Transverse colon (tissue), 4 donors: ENCODE measurements at regions not wholly inside any gene's neighbourhood (a gene's known extent, or its start where the extent isn't known, plus 50 kb on each side); places are given as distances from the start of the nearest gene placed in this dataset.

Source experiments
- DNase-seq: peaks from one replicate; pipeline ENCODE4 v3.0.0-alpha.2; 2019
- H3K27ac ChIP-seq, 4 donors: fragments of 200-600 bp; sonication (generic); 2 replicates each; pipeline ENCODE4 v1.5.1; 2016 to 2018; ENCODE audit warnings: inconsistent platforms in 4 of 4
- H3K27me3 ChIP-seq: fragments of 200-600 bp; sonication (generic); 2 replicates; pipeline ENCODE4 v1.5.1; 2017; ENCODE audit warnings: inconsistent platforms
- H3K36me3 ChIP-seq, 4 donors: fragments of 200-600 bp; sonication (generic); 2 replicates each; pipeline ENCODE4 v1.5.1; 2017 to 2019; ENCODE audit warnings: inconsistent platforms in 4 of 4
- H3K4me1 ChIP-seq, 4 donors: fragments of 200-600 bp; sonication (generic); 2 replicates each; pipeline ENCODE4 v1.5.1; 2017 to 2020; ENCODE audit warnings: inconsistent platforms in 4 of 4
- H3K4me3 ChIP-seq, 4 donors: fragments of 200-600 bp; sonication (generic); 1 replicate in 1 of 4; 2 replicates in 3 of 4; pipeline versions ENCODE4 v1.5.1 to v1.6.1; 2017 to 2019; ENCODE audit warnings: inconsistent platforms in 4 of 4
- H3K9me3 ChIP-seq, 2 donors: fragments of 200-600 bp; sonication (generic); 2 replicates each; pipeline ENCODE4 v1.5.1; 2017 to 2019; ENCODE audit warnings: inconsistent platforms in 2 of 2
- EP300 ChIP-seq: sonication (generic); formaldehyde crosslinking; IDR thresholded peaks from one replicate; pipeline ENCODE4 v1.6.1; 2017; ENCODE audit warnings: antibody characterized with exemption, low read depth
- POLR2A ChIP-seq: fragments of 450-650 bp; IDR thresholded peaks from one replicate; pipeline ENCODE4 v1.6.1; 2016; ENCODE audit warnings: antibody characterized with exemption, mild to moderate bottlenecking, moderate library complexity
- POLR2AphosphoS5 ChIP-seq, 3 donors: sonication (generic); formaldehyde crosslinking; IDR thresholded peaks; one replicate each; pipeline ENCODE4 v1.6.1; 2016; ENCODE audit warnings: antibody characterized with exemption in 3 of 3
- WGBS, 2 donors: methylation state at CpG; one replicate each; pipeline ENCODE4 v1.1.5; 2018; ENCODE audit warnings: low coverage in 1 of 2; 5-methylcytosine and 5-hydroxymethylcytosine counted together
- in situ Hi-C, 4 donors: fragments of 200-750 bp; cut with MboI; loops; one replicate each; pipeline versions ENCODE4 v1.15.0 to v1.15.1; 2017; ENCODE audit warnings: low sequenced_read_pairs in 3 of 4, low pct_ligation_motif_present in 1 of 4, low pct_unique_long_range_greater_than_20kb in 1 of 4
- intact Hi-C: fragments of 100-400 bp; cut with DNase I; formaldehyde crosslinking; loops from one replicate; pipeline ENCODE4 v1.15.1; 2023; ENCODE audit warnings: low total_unique reads
- TF ChIP-seq, protein P1 (sequence below), 5 experiments: fragments of 200-600 bp in 3 of 5; fragments of 450-650 bp in 2 of 5; sonication (generic) in 3 of 5; IDR thresholded peaks; 1 replicate in 2 of 5; 2 replicates in 3 of 5; pipeline ENCODE4 v1.5.1; 2016 to 2017; ENCODE audit warnings: antibody characterized with exemption in 5 of 5, inconsistent platforms in 3 of 5, mild to moderate bottlenecking in 2 of 5, moderate library complexity in 1 of 5

DNA sequence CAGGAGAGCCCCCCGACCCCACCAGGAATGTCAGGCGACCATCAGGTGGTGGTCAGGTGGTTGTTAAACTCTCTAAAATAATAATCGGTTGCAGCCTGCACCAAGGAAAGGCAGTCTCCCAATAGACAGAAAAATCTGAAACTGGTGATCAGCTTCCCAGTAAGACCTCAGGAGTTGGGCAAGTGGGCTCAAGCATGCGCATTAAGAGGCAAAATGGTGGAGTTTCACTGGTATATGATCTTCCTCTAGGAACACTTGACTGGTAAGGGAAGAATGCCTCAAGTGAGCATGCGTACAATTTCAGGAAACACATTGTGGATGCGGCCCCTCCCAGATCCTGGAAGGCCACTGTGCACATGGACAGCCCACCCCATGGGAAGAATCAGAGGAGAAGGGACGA, 619.9 kb downstream of the TYW1 start:
- WGBS, 2 donors, result 81 to 87% methylated on average over 6 to 7 of the region's 7 CpGs
- in situ Hi-C loops (no loop called here), intact Hi-C loops (no loop called here)
- no peak overlapping the region for H3K4me3 ChIP-seq
- TF ChIP-seq POLR2AphosphoS5 (IDR thresholded peaks at IDR 0.05) (no peak), EP300 (no peak), POLR2A (no peak)
- TF ChIP-seq, protein P1, sequence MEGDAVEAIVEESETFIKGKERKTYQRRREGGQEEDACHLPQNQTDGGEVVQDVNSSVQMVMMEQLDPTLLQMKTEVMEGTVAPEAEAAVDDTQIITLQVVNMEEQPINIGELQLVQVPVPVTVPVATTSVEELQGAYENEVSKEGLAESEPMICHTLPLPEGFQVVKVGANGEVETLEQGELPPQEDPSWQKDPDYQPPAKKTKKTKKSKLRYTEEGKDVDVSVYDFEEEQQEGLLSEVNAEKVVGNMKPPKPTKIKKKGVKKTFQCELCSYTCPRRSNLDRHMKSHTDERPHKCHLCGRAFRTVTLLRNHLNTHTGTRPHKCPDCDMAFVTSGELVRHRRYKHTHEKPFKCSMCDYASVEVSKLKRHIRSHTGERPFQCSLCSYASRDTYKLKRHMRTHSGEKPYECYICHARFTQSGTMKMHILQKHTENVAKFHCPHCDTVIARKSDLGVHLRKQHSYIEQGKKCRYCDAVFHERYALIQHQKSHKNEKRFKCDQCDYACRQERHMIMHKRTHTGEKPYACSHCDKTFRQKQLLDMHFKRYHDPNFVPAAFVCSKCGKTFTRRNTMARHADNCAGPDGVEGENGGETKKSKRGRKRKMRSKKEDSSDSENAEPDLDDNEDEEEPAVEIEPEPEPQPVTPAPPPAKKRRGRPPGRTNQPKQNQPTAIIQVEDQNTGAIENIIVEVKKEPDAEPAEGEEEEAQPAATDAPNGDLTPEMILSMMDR (IDR thresholded peaks at IDR 0.05), result no peak
- H3K36me3 ChIP-seq, result no peaks in the 10 kb centered on the region
- no peak for DNase-seq
- H3K27ac ChIP-seq, result no peak overlapping the region
- H3K27me3 ChIP-seq, result no peaks in the 10 kb centered on the region
- H3K4me1 ChIP-seq, result no peaks in the 10 kb centered on the region
- no peaks in the 10 kb centered on the region for H3K9me3 ChIP-seq

DNA sequence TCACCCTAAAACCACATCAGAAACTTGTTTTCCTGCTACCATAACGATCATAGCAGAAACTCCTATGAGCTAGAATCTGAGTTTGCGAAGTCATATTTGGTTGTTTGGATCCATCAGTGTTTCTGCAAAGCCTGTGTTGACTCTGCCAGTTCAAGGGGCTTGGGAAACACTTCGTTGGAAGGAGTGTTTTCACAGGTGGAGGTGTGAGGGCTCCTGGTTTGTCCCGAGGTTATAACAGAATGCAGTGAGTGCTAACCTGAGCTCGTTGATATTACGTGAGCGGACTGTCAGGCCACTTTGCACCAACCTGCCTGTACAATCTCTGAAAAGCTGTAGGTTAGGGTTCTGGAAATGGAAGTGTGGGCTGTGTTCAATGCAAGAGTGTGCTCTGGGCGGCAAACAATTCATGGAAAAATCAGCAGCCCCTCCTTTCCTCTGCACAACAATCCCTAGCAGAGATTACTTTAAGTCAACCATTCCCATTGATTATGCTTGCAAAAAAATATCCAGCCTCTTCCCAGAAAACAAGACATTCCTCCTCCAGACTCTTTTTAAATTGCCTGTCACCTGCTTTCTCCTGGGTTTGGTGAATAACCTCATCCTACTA, 622.0 kb downstream of the TYW1 start:
- 55 to 59% methylated on average over 6 to 8 of the region's 8 CpGs for WGBS, 2 donors
- no peaks in the 10 kb centered on the region for H3K36me3 ChIP-seq
- no peaks in the 10 kb centered on the region for H3K9me3 ChIP-seq
- H3K4me3 ChIP-seq, result no peak overlapping the region
- in situ Hi-C loops, result no loop called here
- intact Hi-C loops, result no loop called here
- no peak for DNase-seq
- H3K27me3 ChIP-seq, result no peaks in the 10 kb centered on the region
- no peaks in the 10 kb centered on the region for H3K4me1 ChIP-seq
- TF ChIP-seq POLR2AphosphoS5 (IDR thresholded peaks at IDR 0.05) (no peak), POLR2A (no peak), EP300 (no peak)
- TF ChIP-seq, protein P1 (IDR thresholded peaks at IDR 0.05), result no peak
- no peak overlapping the region for H3K27ac ChIP-seq

GRCh38 chr7:67619175-67619574, 622.5 kb downstream of the TYW1 start:
- H3K4me1 ChIP-seq, result no peaks in the 10 kb centered on the region
- H3K4me3 ChIP-seq, result no peak overlapping the region
- in situ Hi-C loops, result no loop called here
- H3K36me3 ChIP-seq, result no peaks in the 10 kb centered on the region
- TF ChIP-seq POLR2AphosphoS5 (IDR thresholded peaks at IDR 0.05) (no peak), POLR2A (no peak), EP300 (no peak)
- TF ChIP-seq, protein P1 (IDR thresholded peaks at IDR 0.05), result no peak
- H3K27me3 ChIP-seq, result no peaks in the 10 kb centered on the region
- DNase-seq, result no peak
- no peaks in the 10 kb centered on the region for H3K9me3 ChIP-seq
- intact Hi-C loops, result no loop called here
- no peak overlapping the region for H3K27ac ChIP-seq
- WGBS, 2 donors, result 18 to 20% methylated on average over 6 to 11 of the region's 11 CpGs

DNA sequence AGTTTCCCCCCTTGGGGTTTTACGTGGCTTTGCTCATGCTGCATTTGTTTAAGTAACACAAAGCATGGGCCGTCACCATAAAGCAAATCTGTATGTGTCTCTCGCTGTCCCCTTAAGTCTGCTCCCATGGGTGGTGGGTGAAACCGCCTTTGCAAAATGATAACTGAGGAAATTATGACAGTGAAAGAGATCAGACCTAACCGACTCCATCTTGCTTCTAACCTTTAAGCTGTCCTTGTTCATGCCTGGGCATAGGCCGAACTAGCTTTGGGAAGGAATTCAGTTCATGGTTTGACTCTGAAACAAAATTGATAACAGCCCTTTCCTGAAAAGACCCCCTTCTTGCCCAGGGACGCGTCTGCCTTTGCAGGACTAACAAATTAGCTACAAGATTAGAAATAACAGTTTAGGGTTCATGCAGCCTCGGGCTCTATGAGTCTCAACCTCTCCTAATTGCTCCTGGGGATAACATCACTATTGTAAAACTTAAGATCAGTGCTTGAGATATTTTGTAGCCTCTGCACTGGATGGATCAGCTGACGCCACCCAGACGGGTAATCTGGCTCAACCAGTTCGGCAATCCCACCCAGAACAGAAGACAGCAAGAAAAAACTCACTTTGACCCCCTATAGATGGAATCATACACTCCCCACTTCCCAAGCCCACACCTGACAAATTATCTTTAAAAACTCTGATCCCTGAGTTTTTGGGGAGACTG, 623.7 kb downstream of the TYW1 start:
- no peaks in the 10 kb centered on the region for H3K9me3 ChIP-seq
- H3K4me1 ChIP-seq, result peaks cover 0 to 1% (median 0%) of the 10 kb centered on the region in 4 donors
- in situ Hi-C loops (no loop called here), intact Hi-C loops (no loop called here)
- no peak for DNase-seq
- H3K36me3 ChIP-seq, result no peaks in the 10 kb centered on the region
- no peak overlapping the region for H3K4me3 ChIP-seq
- TF ChIP-seq POLR2A, result no peak
- no peak for TF ChIP-seq POLR2AphosphoS5 (IDR thresholded peaks at IDR 0.05)
- TF ChIP-seq, protein P1 (IDR thresholded peaks at IDR 0.05), result no peak
- no peak for TF ChIP-seq EP300
- 75% methylated on average over 12 of the region's 12 CpGs; no CpG with 5 or more reads in 1 of the 2 donors for WGBS, 2 donors
- H3K27ac ChIP-seq, result no peak overlapping the region
- no peaks in the 10 kb centered on the region for H3K27me3 ChIP-seq
